Liver (tissue), 8 donors: ENCODE measurements at regions not wholly inside any gene's neighbourhood (a gene's known extent, or its start where the extent isn't known, plus 50 kb on each side); places are given as distances from the start of the nearest gene placed in this dataset.

Experiments
- DNase-seq: peaks from one replicate; pipeline ENCODE4 v3.0.0-alpha.2; 2017; ENCODE audit warnings: low spot score
- H3K27ac ChIP-seq, 2 donors: one replicate each; pipeline ENCODE4 v1.7.0; 2013; ENCODE audit warnings: inconsistent platforms in 2 of 2, low read length in 2 of 2, control low read depth in 1 of 2, low read depth in 1 of 2, mild to moderate bottlenecking in 1 of 2
- H3K27me3 ChIP-seq, 4 donors: one replicate each; pipeline versions ENCODE4 v1.6.1 to v1.7.0; 2013; ENCODE audit warnings: low read length in 3 of 4, inconsistent platforms in 1 of 4, mild to moderate bottlenecking in 1 of 4, moderate library complexity in 1 of 4; ENCODE audit not compliant: control insufficient read depth in 4 of 4, insufficient read depth in 4 of 4
- H3K36me3 ChIP-seq, 4 donors: one replicate each; pipeline versions ENCODE4 v1.6.1 to v1.7.0; 2013; ENCODE audit warnings: low read length in 3 of 4, mild to moderate bottlenecking in 3 of 4, low read depth in 1 of 4, moderate library complexity in 1 of 4; ENCODE audit not compliant: control insufficient read depth in 4 of 4, insufficient read depth in 3 of 4
- H3K4me1 ChIP-seq, 4 donors: one replicate each; pipeline versions ENCODE4 v1.6.1 to v1.7.0; 2013; ENCODE audit warnings: low read length in 3 of 4, mild to moderate bottlenecking in 3 of 4, moderate library complexity in 1 of 4; ENCODE audit not compliant: control insufficient read depth in 4 of 4, insufficient read depth in 4 of 4
- H3K4me3 ChIP-seq, 3 donors: one replicate each; pipeline versions ENCODE4 v1.6.1 to v1.7.0; 2013; ENCODE audit warnings: low read length in 3 of 3, control low read depth in 1 of 3, low read depth in 1 of 3, mild to moderate bottlenecking in 1 of 3
- H3K9ac ChIP-seq, 2 donors: one replicate each; pipeline ENCODE4 v1.7.0; 2013; ENCODE audit warnings: low read length in 2 of 2, mild to moderate bottlenecking in 2 of 2, moderate library complexity in 2 of 2, control low read depth in 1 of 2, low read depth in 1 of 2
- H3K9me3 ChIP-seq, 4 donors: one replicate each; pipeline versions ENCODE4 v1.6.1 to v1.7.0; 2013; ENCODE audit warnings: low read length in 3 of 4; ENCODE audit not compliant: control insufficient read depth in 4 of 4
- EGR1 ChIP-seq, 2 donors: IDR thresholded peaks; 2 replicates each; pipeline ENCODE4 v1.6.1; 2016 to 2018; ENCODE audit warnings: antibody characterized with exemption in 2 of 2, low read depth in 2 of 2
- FOXA1 ChIP-seq: IDR thresholded peaks from 2 replicates; pipeline ENCODE4 v1.6.1; 2016; ENCODE audit warnings: antibody characterized with exemption
- FOXA2 ChIP-seq: IDR thresholded peaks from 2 replicates; pipeline ENCODE4 v1.6.1; 2016; ENCODE audit warnings: antibody characterized with exemption
- HNF4A ChIP-seq, 2 donors: conservative IDR thresholded peaks; 2 replicates each; pipeline ENCODE4 v1.6.1; 2016; ENCODE audit warnings: antibody characterized with exemption in 2 of 2, mild to moderate bottlenecking in 2 of 2
- HNF4G ChIP-seq: IDR thresholded peaks from 2 replicates; pipeline ENCODE4 v1.6.1; 2016; ENCODE audit warnings: antibody characterized with exemption
- JUND ChIP-seq, 2 donors: IDR thresholded peaks; 2 replicates each; pipeline ENCODE4 v1.6.1; 2016; ENCODE audit warnings: antibody characterized with exemption in 2 of 2
- NR2F2 ChIP-seq: IDR thresholded peaks from 2 replicates; pipeline ENCODE4 v1.6.1; 2016; ENCODE audit warnings: antibody characterized with exemption
- RAD21 ChIP-seq, 2 donors: IDR thresholded peaks; 2 replicates each; pipeline ENCODE4 v1.6.1; 2016; ENCODE audit warnings: antibody characterized with exemption in 2 of 2, mild to moderate bottlenecking in 2 of 2
- SP1 ChIP-seq: IDR thresholded peaks from 2 replicates; pipeline ENCODE4 v1.6.1; 2018; ENCODE audit warnings: antibody characterized with exemption, mild to moderate bottlenecking
- TAF1 ChIP-seq: conservative IDR thresholded peaks from 2 replicates; pipeline ENCODE4 v1.6.1; 2016; ENCODE audit warnings: antibody characterized with exemption, mild to moderate bottlenecking
- YY1 ChIP-seq: IDR thresholded peaks from 2 replicates; pipeline ENCODE4 v1.6.1; 2016; ENCODE audit warnings: antibody characterized with exemption, mild to moderate bottlenecking
- WGBS: extraction: QIAGEN DNeasy Blood & Tissue Kit; methylation state at CpG from one replicate; pipeline ENCODE4 v1.1.7; 2013; 5-methylcytosine and 5-hydroxymethylcytosine counted together
- TF ChIP-seq, protein P1 (sequence below): IDR thresholded peaks from 2 replicates; pipeline ENCODE4 v1.6.1; 2016; ENCODE audit warnings: antibody characterized with exemption
- TF ChIP-seq, protein P2 (sequence below): IDR thresholded peaks from 2 replicates; pipeline ENCODE4 v1.6.1; 2016; ENCODE audit warnings: antibody characterized with exemption, mild to moderate bottlenecking
- TF ChIP-seq, protein P3 (sequence below): IDR thresholded peaks from 2 replicates; pipeline ENCODE4 v1.6.1; 2016; ENCODE audit warnings: antibody characterized with exemption
- TF ChIP-seq, protein P4 (sequence below): IDR thresholded peaks from 2 replicates; pipeline ENCODE4 v1.6.1; 2016; ENCODE audit warnings: antibody characterized with exemption
- TF ChIP-seq, protein P5 (sequence below): fragments of 150-350 bp; IDR thresholded peaks from 2 replicates; pipeline ENCODE4 v1.5.1; 2017; ENCODE audit warnings: improper control_type of control experiment, low read depth, low read length; ENCODE audit not compliant: missing input control
- donor health status: healthy.
- donor health status: healthy.
- donor health status: healthy.
- donor health status: healthy.
- donor health status: healthy.

DNA sequence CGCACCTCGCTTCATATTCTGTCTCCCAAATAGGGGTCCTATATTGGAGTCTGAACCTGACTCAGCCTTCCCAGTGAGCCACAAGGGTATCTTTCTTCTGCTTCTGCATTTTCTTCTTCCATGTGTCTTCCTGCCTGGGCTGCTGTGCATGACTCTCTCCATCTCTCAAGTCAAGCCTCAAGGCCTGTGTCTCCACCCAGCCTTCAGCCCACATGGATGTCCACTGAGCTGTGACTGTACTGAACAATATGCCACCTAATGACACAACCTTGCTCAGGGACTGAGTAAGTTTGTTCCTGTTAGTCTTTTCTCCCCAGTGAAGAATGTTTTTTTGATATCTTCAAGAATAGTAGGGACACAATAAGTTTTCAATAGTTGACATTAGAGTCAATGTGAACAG, 162.7 kb upstream of the TBX20 start:
- TF ChIP-seq HNF4G (no peak), JUND (IDR thresholded peaks at IDR 0.05) (no peak), TAF1 (no peak), FOXA1 (no peak), YY1 (no peak), NR2F2 (no peak), RAD21 (IDR thresholded peaks at IDR 0.05) (no peak)
- TF ChIP-seq, protein P1, sequence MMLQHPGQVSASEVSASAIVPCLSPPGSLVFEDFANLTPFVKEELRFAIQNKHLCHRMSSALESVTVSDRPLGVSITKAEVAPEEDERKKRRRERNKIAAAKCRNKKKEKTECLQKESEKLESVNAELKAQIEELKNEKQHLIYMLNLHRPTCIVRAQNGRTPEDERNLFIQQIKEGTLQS, result no peak
- TF ChIP-seq, protein P2, sequence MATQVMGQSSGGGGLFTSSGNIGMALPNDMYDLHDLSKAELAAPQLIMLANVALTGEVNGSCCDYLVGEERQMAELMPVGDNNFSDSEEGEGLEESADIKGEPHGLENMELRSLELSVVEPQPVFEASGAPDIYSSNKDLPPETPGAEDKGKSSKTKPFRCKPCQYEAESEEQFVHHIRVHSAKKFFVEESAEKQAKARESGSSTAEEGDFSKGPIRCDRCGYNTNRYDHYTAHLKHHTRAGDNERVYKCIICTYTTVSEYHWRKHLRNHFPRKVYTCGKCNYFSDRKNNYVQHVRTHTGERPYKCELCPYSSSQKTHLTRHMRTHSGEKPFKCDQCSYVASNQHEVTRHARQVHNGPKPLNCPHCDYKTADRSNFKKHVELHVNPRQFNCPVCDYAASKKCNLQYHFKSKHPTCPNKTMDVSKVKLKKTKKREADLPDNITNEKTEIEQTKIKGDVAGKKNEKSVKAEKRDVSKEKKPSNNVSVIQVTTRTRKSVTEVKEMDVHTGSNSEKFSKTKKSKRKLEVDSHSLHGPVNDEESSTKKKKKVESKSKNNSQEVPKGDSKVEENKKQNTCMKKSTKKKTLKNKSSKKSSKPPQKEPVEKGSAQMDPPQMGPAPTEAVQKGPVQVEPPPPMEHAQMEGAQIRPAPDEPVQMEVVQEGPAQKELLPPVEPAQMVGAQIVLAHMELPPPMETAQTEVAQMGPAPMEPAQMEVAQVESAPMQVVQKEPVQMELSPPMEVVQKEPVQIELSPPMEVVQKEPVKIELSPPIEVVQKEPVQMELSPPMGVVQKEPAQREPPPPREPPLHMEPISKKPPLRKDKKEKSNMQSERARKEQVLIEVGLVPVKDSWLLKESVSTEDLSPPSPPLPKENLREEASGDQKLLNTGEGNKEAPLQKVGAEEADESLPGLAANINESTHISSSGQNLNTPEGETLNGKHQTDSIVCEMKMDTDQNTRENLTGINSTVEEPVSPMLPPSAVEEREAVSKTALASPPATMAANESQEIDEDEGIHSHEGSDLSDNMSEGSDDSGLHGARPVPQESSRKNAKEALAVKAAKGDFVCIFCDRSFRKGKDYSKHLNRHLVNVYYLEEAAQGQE, result no peak
- TF ChIP-seq, protein P3, sequence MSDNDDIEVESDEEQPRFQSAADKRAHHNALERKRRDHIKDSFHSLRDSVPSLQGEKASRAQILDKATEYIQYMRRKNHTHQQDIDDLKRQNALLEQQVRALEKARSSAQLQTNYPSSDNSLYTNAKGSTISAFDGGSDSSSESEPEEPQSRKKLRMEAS, result no peak
- TF ChIP-seq, protein P4, sequence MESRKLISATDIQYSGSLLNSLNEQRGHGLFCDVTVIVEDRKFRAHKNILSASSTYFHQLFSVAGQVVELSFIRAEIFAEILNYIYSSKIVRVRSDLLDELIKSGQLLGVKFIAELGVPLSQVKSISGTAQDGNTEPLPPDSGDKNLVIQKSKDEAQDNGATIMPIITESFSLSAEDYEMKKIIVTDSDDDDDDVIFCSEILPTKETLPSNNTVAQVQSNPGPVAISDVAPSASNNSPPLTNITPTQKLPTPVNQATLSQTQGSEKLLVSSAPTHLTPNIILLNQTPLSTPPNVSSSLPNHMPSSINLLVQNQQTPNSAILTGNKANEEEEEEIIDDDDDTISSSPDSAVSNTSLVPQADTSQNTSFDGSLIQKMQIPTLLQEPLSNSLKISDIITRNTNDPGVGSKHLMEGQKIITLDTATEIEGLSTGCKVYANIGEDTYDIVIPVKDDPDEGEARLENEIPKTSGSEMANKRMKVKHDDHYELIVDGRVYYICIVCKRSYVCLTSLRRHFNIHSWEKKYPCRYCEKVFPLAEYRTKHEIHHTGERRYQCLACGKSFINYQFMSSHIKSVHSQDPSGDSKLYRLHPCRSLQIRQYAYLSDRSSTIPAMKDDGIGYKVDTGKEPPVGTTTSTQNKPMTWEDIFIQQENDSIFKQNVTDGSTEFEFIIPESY, result no peak
- over 99% methylated on average over 2 of the region's 2 CpGs for WGBS
- H3K36me3 ChIP-seq, result no peaks in the 10 kb centered on the region

DNA sequence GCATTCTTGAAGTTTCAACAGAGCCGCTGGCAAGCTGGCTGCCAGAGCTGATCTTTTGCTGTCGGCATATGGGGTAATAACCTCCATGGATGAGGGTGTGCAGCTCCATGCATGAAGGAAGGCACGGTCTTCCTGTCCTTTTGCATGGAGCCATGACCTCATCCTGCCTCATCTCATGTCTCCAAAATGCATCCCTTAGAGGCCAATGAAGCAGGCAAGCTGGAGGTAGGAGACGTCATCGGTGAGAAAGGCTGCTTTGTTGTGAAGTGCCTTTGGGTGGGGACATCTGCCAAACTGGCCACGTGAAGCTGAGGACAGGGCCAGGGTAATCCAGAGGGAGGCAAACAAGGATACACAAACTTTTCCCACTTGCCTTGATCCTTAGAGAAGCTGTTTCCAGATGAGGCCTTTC, 161.5 kb upstream of the TBX20 start:
- Histone ChIP-seq H3K9ac (no peak overlapping the region), H3K4me1 (peaks cover 0 to 2% (median 0%) of the 10 kb centered on the region in 4 donors), H3K27ac (no peak overlapping the region), H3K27me3 (no peaks in the 10 kb centered on the region), H3K36me3 (no peaks in the 10 kb centered on the region), H3K4me3 (no peak overlapping the region), H3K9me3 (no peaks in the 10 kb centered on the region)
- TF ChIP-seq FOXA2, result no peak
- no peak for TF ChIP-seq SP1
- TF ChIP-seq, protein P3, result no peak
- no peak for TF ChIP-seq EGR1 (IDR thresholded peaks at IDR 0.05; ENCODE audit: low read depth in 2 of 2)
- TF ChIP-seq, protein P2, result no peak
- TF ChIP-seq NR2F2, result no peak
- TF ChIP-seq, protein P5, sequence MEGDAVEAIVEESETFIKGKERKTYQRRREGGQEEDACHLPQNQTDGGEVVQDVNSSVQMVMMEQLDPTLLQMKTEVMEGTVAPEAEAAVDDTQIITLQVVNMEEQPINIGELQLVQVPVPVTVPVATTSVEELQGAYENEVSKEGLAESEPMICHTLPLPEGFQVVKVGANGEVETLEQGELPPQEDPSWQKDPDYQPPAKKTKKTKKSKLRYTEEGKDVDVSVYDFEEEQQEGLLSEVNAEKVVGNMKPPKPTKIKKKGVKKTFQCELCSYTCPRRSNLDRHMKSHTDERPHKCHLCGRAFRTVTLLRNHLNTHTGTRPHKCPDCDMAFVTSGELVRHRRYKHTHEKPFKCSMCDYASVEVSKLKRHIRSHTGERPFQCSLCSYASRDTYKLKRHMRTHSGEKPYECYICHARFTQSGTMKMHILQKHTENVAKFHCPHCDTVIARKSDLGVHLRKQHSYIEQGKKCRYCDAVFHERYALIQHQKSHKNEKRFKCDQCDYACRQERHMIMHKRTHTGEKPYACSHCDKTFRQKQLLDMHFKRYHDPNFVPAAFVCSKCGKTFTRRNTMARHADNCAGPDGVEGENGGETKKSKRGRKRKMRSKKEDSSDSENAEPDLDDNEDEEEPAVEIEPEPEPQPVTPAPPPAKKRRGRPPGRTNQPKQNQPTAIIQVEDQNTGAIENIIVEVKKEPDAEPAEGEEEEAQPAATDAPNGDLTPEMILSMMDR, result no peak
- TF ChIP-seq JUND (IDR thresholded peaks at IDR 0.05), result no peak
- TF ChIP-seq, protein P4, result no peak
- TF ChIP-seq, protein P1, result no peak
- TF ChIP-seq RAD21 (IDR thresholded peaks at IDR 0.05), result no peak
- TF ChIP-seq HNF4G, result no peak
- no peak for TF ChIP-seq HNF4A (conservative IDR thresholded peaks at IDR 0.05)
- 77% methylated on average over 6 of the region's 6 CpGs for WGBS
- no peak for DNase-seq

More for the DNA sequence above, 162.7 kb upstream of the TBX20 start:
- H3K4me3 ChIP-seq, result no peak overlapping the region
- H3K27ac ChIP-seq, result no peak overlapping the region
- H3K9ac ChIP-seq, result no peak overlapping the region
- no peak for DNase-seq
- no peaks in the 10 kb centered on the region for H3K9me3 ChIP-seq
- H3K27me3 ChIP-seq, result no peaks in the 10 kb centered on the region
- H3K4me1 ChIP-seq, result peaks cover 0 to 4% (median 0%) of the 10 kb centered on the region in 4 donors
